SU-DHL-6 (cell line): ENCODE measurements at regions not wholly inside any gene's neighbourhood (a gene's known extent, or its start where the extent isn't known, plus 50 kb on each side); places are given as distances from the start of the nearest gene placed in this dataset.

ENCODE experiments used
- CTCF ChIP-seq: fragments of 200-600 bp; sonication (generic); IDR thresholded peaks from one replicate; pipeline ENCODE4 v1.5.1; 2017; ENCODE audit warnings: antibody characterized with exemption, mild to moderate bottlenecking, low read length, moderate library complexity; ENCODE audit not compliant: insufficient read depth, poor library complexity, severe bottlenecking
- EZH2phosphoT487 ChIP-seq: fragments of 200-600 bp; sonication (generic), shearing (Covaris generic); conservative IDR thresholded peaks from 2 replicates; pipeline ENCODE4 v1.6.1; 2018; ENCODE audit warnings: mild to moderate bottlenecking, antibody characterized with exemption, low read length, moderate library complexity, mixed read lengths

- TF ChIP-seq CTCF (no peak), EZH2phosphoT487 (no peak)
These were observed 295.1 kb upstream of the CDYL start for GRCh38 chr6:4480788-4481735.
